Stomach (tissue), 4 donors: ENCODE measurements at regions not wholly inside any gene's neighbourhood (a gene's known extent, or its start where the extent isn't known, plus 50 kb on each side); places are given as distances from the start of the nearest gene placed in this dataset.

Experiments used
- CTCF ChIP-seq, 7 experiments: fragments of 450-650 bp in 4 of 7; fragments of 200-600 bp in 3 of 7; sonication (generic) in 3 of 7; IDR thresholded peaks; one replicate each; pipeline ENCODE4 v1.5.1; 2016 to 2019; ENCODE audit warnings: antibody characterized with exemption in 7 of 7, control low read depth in 2 of 7, mild to moderate bottlenecking in 1 of 7
- EP300 ChIP-seq: sonication (generic); formaldehyde crosslinking; IDR thresholded peaks from one replicate; pipeline ENCODE4 v1.6.1; 2017; ENCODE audit warnings: antibody characterized with exemption
- POLR2AphosphoS5 ChIP-seq, 3 donors: sonication (generic); formaldehyde crosslinking; IDR thresholded peaks; one replicate each; pipeline ENCODE4 v1.6.1; 2016; ENCODE audit warnings: antibody characterized with exemption in 3 of 3

- TF ChIP-seq CTCF (IDR thresholded peaks at IDR 0.05), result no peak
- TF ChIP-seq POLR2AphosphoS5 (IDR thresholded peaks at IDR 0.05), result no peak
- TF ChIP-seq EP300, result no peak
These were observed 82.1 kb upstream of the MOCS2 start for GRCh38 chr5:53191548-53192165.
